ENCODE measurements at regions not wholly inside any gene's neighbourhood (a gene's known extent, or its start where the extent isn't known, plus 50 kb on each side); places are given as distances from the start of the nearest gene placed in this dataset.

GRCh38 chr4:63786171-63786570 is 623.1 kb downstream of the TECRL start:
- Histone ChIP-seq H3K4me3 (ENCODE audit: control insufficient read depth in 2 of 3, extremely low read depth in 1 of 3, insufficient read depth in 2 of 3, low read depth in 1 of 3, low read length in 3 of 3) (no peak overlapping the region), H3K9ac (ENCODE audit: control insufficient read depth, extremely low read depth, insufficient read depth, low read length) (no peak overlapping the region), H3K9me3 (ENCODE audit: control insufficient read depth, low read depth, low read length) (no peaks in the 10 kb centered on the region), H2AFZ (ENCODE audit: control insufficient read depth, low read length) (no peak overlapping the region), H3K9me1 (ENCODE audit: control insufficient read depth, extremely low read depth, insufficient read depth, low read length) (no peaks in the 10 kb centered on the region), H3K27ac (ENCODE audit: control insufficient read depth, insufficient read depth, low read length) (no peak overlapping the region), H4K20me1 (ENCODE audit: control insufficient read depth, extremely low read depth, insufficient read depth, low read length) (no peaks in the 10 kb centered on the region), H3K27me3 (ENCODE audit: control insufficient read depth, extremely low read depth, insufficient read depth, low read length) (no peaks in the 10 kb centered on the region), H3K79me2 (ENCODE audit: control insufficient read depth, insufficient read depth, low read length) (no peaks in the 10 kb centered on the region), H3K4me2 (ENCODE audit: control insufficient read depth, extremely low read depth, insufficient read depth, low read depth, low read length) (no peak overlapping the region), H3K4me1 (ENCODE audit: control insufficient read depth, extremely low read depth, insufficient read depth, low read length) (no peaks in the 10 kb centered on the region), H3K36me3 (ENCODE audit: control insufficient read depth in 2 of 2, extremely low read depth in 1 of 2, insufficient read depth in 2 of 2, low read length in 2 of 2) (no peaks in the 10 kb centered on the region)
- no peak for DNase-seq (ENCODE audit: low read depth, low spot score)
- FAIRE-seq, result no peak
- dilution Hi-C loops (cut with MboI; ENCODE audit: extremely low pct_ligation_motif_present, low sequenced_read_pairs), result no loop called here
- TF ChIP-seq EZH2 (IDR thresholded peaks at IDR 0.05; ENCODE audit: low read length) (no peak), CTCF (optimal IDR thresholded peaks at IDR 0.05 in 1 of 3, IDR thresholded peaks at IDR 0.05 in 1 of 3, conservative IDR thresholded peaks at IDR 0.05 in 1 of 3; ENCODE audit: extremely low read depth in 1 of 3, insufficient read depth in 2 of 3, low read length in 3 of 3) (no peak)

- Histone ChIP-seq H3K36me3 (ENCODE audit: control insufficient read depth in 2 of 2, extremely low read depth in 1 of 2, insufficient read depth in 2 of 2, low read length in 2 of 2) (no peaks in the 10 kb centered on the region), H3K4me2 (ENCODE audit: control insufficient read depth, extremely low read depth, insufficient read depth, low read depth, low read length) (no peak overlapping the region), H3K4me3 (ENCODE audit: control insufficient read depth in 2 of 3, extremely low read depth in 1 of 3, insufficient read depth in 2 of 3, low read depth in 1 of 3, low read length in 3 of 3) (no peak overlapping the region), H3K9ac (ENCODE audit: control insufficient read depth, extremely low read depth, insufficient read depth, low read length) (no peak overlapping the region), H3K27ac (ENCODE audit: control insufficient read depth, insufficient read depth, low read length) (no peak overlapping the region), H3K9me1 (ENCODE audit: control insufficient read depth, extremely low read depth, insufficient read depth, low read length) (no peaks in the 10 kb centered on the region), H2AFZ (ENCODE audit: control insufficient read depth, low read length) (no peak overlapping the region), H3K27me3 (ENCODE audit: control insufficient read depth, extremely low read depth, insufficient read depth, low read length) (no peaks in the 10 kb centered on the region), H4K20me1 (ENCODE audit: control insufficient read depth, extremely low read depth, insufficient read depth, low read length) (no peaks in the 10 kb centered on the region), H3K4me1 (ENCODE audit: control insufficient read depth, extremely low read depth, insufficient read depth, low read length) (no peaks in the 10 kb centered on the region), H3K79me2 (ENCODE audit: control insufficient read depth, insufficient read depth, low read length) (no peaks in the 10 kb centered on the region), H3K9me3 (ENCODE audit: control insufficient read depth, low read depth, low read length) (no peaks in the 10 kb centered on the region)
- dilution Hi-C loops (cut with MboI; ENCODE audit: extremely low pct_ligation_motif_present, low sequenced_read_pairs), result no loop called here
- DNase-seq (ENCODE audit: low read depth, low spot score) (no peak), FAIRE-seq (no peak)
- TF ChIP-seq CTCF (optimal IDR thresholded peaks at IDR 0.05 in 1 of 3, IDR thresholded peaks at IDR 0.05 in 1 of 3, conservative IDR thresholded peaks at IDR 0.05 in 1 of 3; ENCODE audit: extremely low read depth in 1 of 3, insufficient read depth in 2 of 3, low read length in 3 of 3) (no peak), EZH2 (IDR thresholded peaks at IDR 0.05; ENCODE audit: low read length) (no peak)
These were observed 624.4 kb downstream of the TECRL start for GRCh38 chr4:63784822-63785221.

Data from keratinocyte (primary cell).